C4-2B (cell line): ENCODE measurements at regions not wholly inside any gene's neighbourhood (a gene's known extent, or its start where the extent isn't known, plus 50 kb on each side); places are given as distances from the start of the nearest gene placed in this dataset.

Experiments used
- ZFX ChIP-seq: fragments of 450-650 bp; IDR thresholded peaks from 2 replicates; pipeline ENCODE4 v1.6.1; 2017
- TF ChIP-seq, protein P1 (sequence below): fragments of 450-650 bp; conservative IDR thresholded peaks from 2 replicates; pipeline ENCODE4 v1.5.1; 2017; ENCODE audit warnings: mild to moderate bottlenecking

DNA sequence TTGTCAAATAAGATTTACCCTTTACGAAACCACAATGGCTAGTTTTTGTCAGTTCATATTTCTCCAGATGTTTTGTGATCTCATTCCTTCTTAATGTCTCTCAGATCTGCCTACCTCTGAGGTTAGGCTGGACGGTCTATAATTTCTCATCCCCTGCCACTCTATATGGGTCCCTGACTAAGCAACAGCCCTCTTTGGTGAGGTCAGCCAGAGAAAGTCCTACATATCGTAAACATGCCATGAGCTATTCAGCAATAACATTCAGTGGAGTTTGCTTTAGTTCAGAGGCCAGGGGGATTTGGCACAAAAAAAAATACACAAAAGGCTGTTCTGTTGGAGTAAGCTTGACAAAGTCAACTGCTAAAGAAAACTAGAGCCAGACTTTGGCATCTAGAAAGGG lies 192.1 kb upstream of the NCKAP5 start:
- TF ChIP-seq, protein P1, sequence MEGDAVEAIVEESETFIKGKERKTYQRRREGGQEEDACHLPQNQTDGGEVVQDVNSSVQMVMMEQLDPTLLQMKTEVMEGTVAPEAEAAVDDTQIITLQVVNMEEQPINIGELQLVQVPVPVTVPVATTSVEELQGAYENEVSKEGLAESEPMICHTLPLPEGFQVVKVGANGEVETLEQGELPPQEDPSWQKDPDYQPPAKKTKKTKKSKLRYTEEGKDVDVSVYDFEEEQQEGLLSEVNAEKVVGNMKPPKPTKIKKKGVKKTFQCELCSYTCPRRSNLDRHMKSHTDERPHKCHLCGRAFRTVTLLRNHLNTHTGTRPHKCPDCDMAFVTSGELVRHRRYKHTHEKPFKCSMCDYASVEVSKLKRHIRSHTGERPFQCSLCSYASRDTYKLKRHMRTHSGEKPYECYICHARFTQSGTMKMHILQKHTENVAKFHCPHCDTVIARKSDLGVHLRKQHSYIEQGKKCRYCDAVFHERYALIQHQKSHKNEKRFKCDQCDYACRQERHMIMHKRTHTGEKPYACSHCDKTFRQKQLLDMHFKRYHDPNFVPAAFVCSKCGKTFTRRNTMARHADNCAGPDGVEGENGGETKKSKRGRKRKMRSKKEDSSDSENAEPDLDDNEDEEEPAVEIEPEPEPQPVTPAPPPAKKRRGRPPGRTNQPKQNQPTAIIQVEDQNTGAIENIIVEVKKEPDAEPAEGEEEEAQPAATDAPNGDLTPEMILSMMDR, result no peak
- no peak for TF ChIP-seq ZFX
